ENCODE measurements at regions not wholly inside any gene's neighbourhood (a gene's known extent, or its start where the extent isn't known, plus 50 kb on each side); places are given as distances from the start of the nearest gene placed in this dataset.
A peak's percentile ranks its signal among the peaks of the same experiment; 100 is the strongest.

- peaks cover 0 to 4% (median 0%) of the 10 kb centered on the region in 4 donors for H3K4me1 ChIP-seq
- H3K27ac ChIP-seq, result no peak overlapping the region
- H3K9me3 ChIP-seq, result no peaks in the 10 kb centered on the region
- TF ChIP-seq POLR2AphosphoS5 (IDR thresholded peaks at IDR 0.05) (no peak), EP300 (IDR thresholded peaks at IDR 0.05; ENCODE audit: low read depth) (no peak), CTCF (IDR thresholded peaks at IDR 0.05) (no peak), POLR2A (IDR thresholded peaks at IDR 0.05) (no peak)
- H3K27me3 ChIP-seq, result no peaks in the 10 kb centered on the region
- no peak overlapping the region for H3K4me3 ChIP-seq
- DNase-seq, result no peak
- 68% methylated on average over 4 of the region's 4 CpGs; no CpG with 5 or more reads in 1 of the 2 donors for WGBS, 2 donors (ENCODE audit: low coverage in 1 of 2)
- in situ Hi-C loops (cut with MboI; ENCODE audit: low pct_ligation_motif_present in 1 of 4, low pct_unique_long_range_greater_than_20kb in 1 of 4, low sequenced_read_pairs in 3 of 4) (loop anchor here in 1 of 4 donors (25.0 kb wide), 1 partner anchor 755 kb away; no protein-coding TSS in a partner anchor), intact Hi-C loops (cut with DNase I; ENCODE audit: low total_unique reads) (no loop called here)
- no peaks in the 10 kb centered on the region for H3K36me3 ChIP-seq
These were observed 317.6 kb upstream of the KLF4 start for GRCh38 chr9:107807183-107807582.

DNA sequence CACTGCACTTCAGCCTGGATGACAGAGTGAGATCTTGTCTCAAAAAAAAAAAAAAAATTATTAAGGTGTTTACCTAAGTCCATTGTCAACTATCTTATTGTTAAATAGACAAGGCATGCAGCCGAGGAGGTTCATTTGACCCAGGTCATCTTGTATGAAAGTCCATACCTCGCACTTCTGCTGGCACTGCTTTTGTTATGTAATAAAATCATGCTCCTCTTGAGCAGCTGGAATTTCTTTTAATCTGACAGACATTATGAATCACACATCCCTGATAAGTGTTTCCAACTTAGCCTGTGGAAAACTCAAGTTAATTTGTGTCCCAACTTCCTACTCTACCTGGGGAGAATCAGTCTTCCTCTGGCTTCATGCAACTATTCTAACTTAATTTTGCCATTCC, 315.6 kb upstream of the KLF4 start:
- peaks cover 0 to under 1% (median 0%) of the 10 kb centered on the region in 4 donors for H3K4me1 ChIP-seq
- in situ Hi-C loops (cut with MboI; ENCODE audit: low pct_ligation_motif_present in 1 of 4, low pct_unique_long_range_greater_than_20kb in 1 of 4, low sequenced_read_pairs in 3 of 4), result loop anchor here in 1 of 4 donors (25.0 kb wide), 1 partner anchor 757 kb away; no protein-coding TSS in a partner anchor
- WGBS, 2 donors (ENCODE audit: low coverage in 1 of 2), result 63 to 69% methylated on average over 2 of the region's 2 CpGs
- DNase-seq, result no peak
- no peak overlapping the region for H3K27ac ChIP-seq
- no peaks in the 10 kb centered on the region for H3K36me3 ChIP-seq
- no peak overlapping the region for H3K4me3 ChIP-seq
- TF ChIP-seq POLR2A (IDR thresholded peaks at IDR 0.05), result no peak
- no peak for TF ChIP-seq CTCF (IDR thresholded peaks at IDR 0.05)
- TF ChIP-seq EP300 (IDR thresholded peaks at IDR 0.05; ENCODE audit: low read depth), result no peak
- no peak for TF ChIP-seq POLR2AphosphoS5 (IDR thresholded peaks at IDR 0.05)
- H3K27me3 ChIP-seq, result no peaks in the 10 kb centered on the region
- intact Hi-C loops (cut with DNase I; ENCODE audit: low total_unique reads), result no loop called here
- H3K9me3 ChIP-seq, result no peaks in the 10 kb centered on the region

GRCh38 chr9:107794259-107794658, 304.7 kb upstream of the KLF4 start:
- Histone ChIP-seq H3K27ac (peak overlapping the region; percentile 71 to 79 (median 76)), H3K4me3 (no peak overlapping the region), H3K4me1 (peaks cover 0 to 29% (median 18%) of the 10 kb centered on the region in 4 donors), H3K9me3 (peaks cover 0 to 3% of the 10 kb centered on the region in 2 donors), H3K27me3 (no peaks in the 10 kb centered on the region), H3K36me3 (no peaks in the 10 kb centered on the region)
- TF ChIP-seq CTCF (IDR thresholded peaks at IDR 0.05) (no peak), EP300 (IDR thresholded peaks at IDR 0.05; ENCODE audit: low read depth) (no peak), POLR2AphosphoS5 (IDR thresholded peaks at IDR 0.05) (peak in 2 of 3 donors; percentile 37 to 57), POLR2A (IDR thresholded peaks at IDR 0.05) (no peak)
- 33 to 55% methylated on average over 2 of the region's 2 CpGs for WGBS, 2 donors (ENCODE audit: low coverage in 1 of 2)
- DNase-seq, result peak; percentile 54
- intact Hi-C loops (cut with DNase I; ENCODE audit: low total_unique reads) (no loop called here), in situ Hi-C loops (cut with MboI; ENCODE audit: low pct_ligation_motif_present in 1 of 4, low pct_unique_long_range_greater_than_20kb in 1 of 4, low sequenced_read_pairs in 3 of 4) (no loop called here)

- TF ChIP-seq POLR2A (IDR thresholded peaks at IDR 0.05) (no peak), CTCF (IDR thresholded peaks at IDR 0.05) (no peak), EP300 (IDR thresholded peaks at IDR 0.05; ENCODE audit: low read depth) (no peak), POLR2AphosphoS5 (IDR thresholded peaks at IDR 0.05) (no peak)
- in situ Hi-C loops (cut with MboI; ENCODE audit: low pct_ligation_motif_present in 1 of 4, low pct_unique_long_range_greater_than_20kb in 1 of 4, low sequenced_read_pairs in 3 of 4), result no loop called here
- WGBS, 2 donors (ENCODE audit: low coverage in 1 of 2), result 68 to 80% methylated on average over 1 of the region's 1 CpG
- intact Hi-C loops (cut with DNase I; ENCODE audit: low total_unique reads), result no loop called here
- Histone ChIP-seq H3K4me1 (peaks cover 0 to 29% (median 18%) of the 10 kb centered on the region in 4 donors), H3K36me3 (no peaks in the 10 kb centered on the region), H3K27ac (peak overlapping the region; percentile 65 to 74 (median 69)), H3K27me3 (no peaks in the 10 kb centered on the region), H3K4me3 (no peak overlapping the region), H3K9me3 (peaks cover 0 to 3% of the 10 kb centered on the region in 2 donors)
- no peak for DNase-seq
These were observed 304.0 kb upstream of the KLF4 start for GRCh38 chr9:107793541-107793940.

Data from transverse colon (tissue), 4 donors.